ENCODE measurements at regions not wholly inside any gene's neighbourhood (a gene's known extent, or its start where the extent isn't known, plus 50 kb on each side); places are given as distances from the start of the nearest gene placed in this dataset.

DNA sequence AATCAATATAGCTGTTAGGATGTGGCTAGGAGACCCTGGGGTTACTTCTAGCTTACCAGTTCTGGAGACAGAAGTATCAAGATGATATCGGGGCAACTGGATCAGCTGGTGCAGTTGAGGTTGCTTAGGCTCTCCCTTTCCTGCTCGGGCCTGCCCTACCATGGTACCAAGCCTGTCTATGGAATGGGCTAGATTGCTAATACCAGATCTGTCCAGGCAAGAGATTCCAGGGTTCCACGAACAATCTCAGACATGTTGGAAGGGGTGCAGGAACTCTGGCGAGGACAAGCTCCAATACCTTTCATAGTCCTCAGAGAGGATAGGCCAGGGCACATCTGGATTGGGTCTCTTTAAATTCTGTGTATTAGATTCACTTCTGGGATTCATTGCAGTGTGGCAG, 53.8 kb downstream of the ADM start:
- no peak for DNase-seq

DNA sequence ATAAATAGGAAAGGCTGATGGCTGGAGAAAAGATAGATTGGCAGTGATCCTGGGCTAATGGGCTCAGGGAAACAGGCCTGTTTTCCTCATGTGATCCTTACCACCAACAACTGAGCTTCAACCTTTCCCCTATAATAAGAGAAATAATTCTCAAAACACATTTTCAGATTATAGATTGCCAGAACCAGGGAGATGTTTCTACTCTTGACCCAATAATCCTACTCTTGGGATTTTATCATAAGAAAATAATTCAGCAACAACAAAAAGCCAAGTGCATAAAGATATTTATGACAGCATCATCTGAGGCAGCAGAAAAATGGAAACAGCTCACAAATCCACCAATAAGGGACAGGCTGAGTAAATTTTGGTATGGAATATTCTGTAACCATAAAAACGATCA, 54.3 kb downstream of the ADM start:
- DNase-seq: no peak

DNA sequence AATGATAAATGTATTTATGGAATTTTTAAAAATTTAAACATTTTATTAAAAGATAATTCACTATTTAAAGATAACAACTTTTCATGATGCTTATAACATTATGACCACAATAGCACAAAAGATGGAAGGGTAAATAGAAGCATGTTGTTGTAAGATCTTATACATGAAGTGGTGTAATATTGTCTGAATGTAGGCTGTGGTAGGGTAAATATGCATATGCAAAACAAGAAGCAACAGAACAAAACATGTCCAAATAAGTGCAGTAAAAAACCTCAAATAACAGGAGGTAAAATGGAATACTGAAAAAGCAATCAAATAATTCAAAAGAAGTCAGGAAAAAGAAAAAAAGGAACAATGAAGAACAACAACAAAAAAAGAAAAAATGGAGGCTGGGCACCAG, 56.0 kb downstream of the ADM start:
- no peak for DNase-seq

DNA sequence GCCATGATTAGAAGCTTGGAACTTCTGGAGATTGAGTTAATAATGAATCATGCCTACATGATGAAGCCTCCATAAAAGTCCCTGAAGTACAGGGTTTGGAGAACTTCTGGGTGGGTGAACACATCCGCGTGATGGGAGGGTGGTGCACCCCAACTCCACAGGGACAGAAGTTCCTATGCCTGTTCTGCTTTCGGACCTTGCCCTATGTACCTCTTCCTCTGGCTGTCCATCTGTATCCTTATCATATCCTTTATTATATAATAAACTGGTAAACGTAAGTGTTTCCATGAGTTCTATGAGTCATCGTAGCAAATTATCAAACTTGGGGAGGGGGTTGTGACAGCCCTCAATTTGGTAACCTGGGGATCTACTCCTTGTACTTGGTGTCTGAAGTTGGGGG, 60.2 kb downstream of the ADM start:
- no peak for DNase-seq

DNA sequence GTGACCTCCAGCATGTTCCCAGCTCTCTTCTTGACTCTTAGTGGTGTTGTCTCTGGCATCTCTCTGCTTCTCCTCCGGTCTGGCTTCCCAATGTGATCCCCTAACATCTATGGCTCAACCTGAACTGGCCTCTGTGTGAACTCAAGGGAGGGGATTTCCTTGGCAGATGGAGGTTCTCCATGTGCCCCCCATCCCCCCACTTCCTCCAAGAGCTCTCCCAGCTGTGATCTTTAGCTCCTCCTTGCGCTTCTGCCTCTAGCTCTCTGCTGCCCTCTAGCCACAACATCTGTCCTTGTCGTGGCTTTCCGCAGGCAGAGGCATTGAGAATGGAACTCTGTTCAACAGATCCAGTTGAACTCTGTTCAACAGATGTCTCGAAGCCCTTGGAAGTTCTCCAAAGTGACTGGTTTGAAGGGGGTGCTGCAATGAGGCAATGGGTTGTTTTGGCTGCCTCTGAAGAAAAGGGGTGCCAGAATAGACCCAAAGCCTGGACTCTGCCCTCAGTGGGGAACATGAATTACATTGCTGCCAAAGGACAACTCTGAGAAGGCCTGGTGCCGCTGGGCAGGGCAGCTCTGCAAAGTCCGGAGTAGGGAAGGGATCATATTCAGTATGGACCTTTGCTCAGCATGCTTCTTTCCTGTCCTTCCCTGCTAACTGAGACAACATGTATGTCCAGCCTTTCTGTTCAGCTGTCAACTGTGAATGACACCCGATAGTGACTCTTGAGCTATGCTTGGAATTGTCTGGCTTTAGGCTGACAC, 61.9 kb downstream of the ADM start:
- DNase-seq: peak; percentile 69

DNA sequence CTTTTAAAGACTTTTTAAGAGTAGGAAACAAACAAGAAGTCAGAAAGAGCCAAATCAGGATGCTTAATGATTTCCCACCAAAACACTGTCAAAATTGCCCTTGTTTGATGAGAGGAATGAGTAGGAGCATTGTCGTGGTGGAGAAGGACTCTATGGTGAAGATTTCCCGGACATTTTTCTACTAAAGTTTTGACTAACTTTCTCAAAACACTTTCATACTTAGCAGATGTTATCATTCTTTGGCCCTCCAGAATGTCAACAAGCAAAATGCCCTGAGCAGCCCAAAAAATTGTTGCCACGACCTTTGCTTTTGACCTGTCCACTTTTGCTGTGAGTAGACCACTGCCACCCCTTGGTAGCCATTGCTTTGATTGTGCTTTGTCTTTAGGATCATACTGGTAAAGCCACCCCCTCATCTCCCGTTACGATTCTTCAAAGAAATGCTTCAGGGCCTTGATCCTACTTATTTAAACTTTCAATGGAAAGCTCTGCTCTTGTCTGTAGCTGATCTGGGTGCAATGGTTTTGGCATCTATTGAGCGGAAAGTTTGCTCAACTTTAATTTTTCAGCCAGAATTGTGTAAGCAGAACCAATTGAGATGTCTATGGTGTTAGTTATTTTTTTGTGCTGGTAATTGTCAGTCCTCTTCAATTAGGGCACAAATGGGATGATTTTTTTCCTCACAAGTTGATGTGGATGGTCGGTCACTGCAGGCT, 67.2 kb downstream of the ADM start:
- no peak for DNase-seq

DNA sequence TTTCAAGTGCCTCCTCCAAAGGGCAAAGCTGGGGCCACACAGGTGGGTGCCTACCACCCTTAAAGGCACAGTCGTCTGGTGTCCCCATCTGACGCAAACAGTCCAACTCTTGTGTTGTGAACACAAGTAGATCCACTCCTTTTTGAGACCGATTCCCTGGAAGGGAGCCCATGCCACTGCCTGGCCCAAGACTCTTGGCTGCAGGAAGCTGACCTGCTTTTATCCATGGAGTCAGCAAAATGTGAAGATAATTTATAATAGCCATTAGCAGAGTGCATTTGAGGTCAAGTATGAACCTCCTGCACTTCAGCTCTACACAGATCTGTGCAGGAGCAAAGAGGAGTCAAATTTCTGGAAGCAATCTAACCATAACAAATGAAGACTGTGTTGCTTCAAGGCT, 68.5 kb downstream of the ADM start:
- no peak for DNase-seq

DNA sequence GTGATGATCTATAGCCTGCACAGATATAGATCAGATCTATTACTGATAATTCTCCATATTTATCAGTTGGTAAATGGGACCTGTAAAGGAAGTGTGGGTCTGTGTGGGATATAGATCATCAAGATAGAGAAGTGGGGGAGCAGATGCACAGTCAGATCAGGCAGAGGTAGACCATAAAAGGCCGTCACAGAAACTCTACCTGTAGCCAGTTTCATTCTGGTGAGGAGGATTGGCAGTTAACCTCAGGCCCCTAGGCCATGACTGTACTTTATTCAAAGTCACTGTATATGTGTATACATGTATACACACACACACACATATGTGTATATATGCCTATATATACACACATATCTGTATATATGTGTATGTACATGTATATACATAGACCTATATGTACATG, 69.1 kb downstream of the ADM start:
- DNase-seq: no peak

DNA sequence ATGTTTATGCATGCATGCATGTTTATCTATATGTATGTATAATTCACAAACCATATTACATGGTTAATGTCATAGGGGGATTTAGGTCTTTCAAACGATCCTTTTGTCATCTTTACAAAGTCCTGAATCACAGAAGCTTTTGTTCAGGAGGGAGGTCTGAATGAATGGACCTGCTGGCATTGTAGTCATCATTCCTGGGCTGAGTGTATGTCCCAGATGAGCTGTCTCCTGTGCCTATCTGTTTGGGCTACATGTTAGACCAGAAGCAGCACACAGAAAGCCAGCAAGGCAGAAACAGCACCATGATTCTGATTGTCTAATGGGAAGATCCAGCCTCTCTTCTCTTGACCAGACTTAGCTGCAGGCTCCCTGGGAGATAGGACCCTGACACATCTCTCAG, 69.5 kb downstream of the ADM start:
- no peak for DNase-seq

DNA sequence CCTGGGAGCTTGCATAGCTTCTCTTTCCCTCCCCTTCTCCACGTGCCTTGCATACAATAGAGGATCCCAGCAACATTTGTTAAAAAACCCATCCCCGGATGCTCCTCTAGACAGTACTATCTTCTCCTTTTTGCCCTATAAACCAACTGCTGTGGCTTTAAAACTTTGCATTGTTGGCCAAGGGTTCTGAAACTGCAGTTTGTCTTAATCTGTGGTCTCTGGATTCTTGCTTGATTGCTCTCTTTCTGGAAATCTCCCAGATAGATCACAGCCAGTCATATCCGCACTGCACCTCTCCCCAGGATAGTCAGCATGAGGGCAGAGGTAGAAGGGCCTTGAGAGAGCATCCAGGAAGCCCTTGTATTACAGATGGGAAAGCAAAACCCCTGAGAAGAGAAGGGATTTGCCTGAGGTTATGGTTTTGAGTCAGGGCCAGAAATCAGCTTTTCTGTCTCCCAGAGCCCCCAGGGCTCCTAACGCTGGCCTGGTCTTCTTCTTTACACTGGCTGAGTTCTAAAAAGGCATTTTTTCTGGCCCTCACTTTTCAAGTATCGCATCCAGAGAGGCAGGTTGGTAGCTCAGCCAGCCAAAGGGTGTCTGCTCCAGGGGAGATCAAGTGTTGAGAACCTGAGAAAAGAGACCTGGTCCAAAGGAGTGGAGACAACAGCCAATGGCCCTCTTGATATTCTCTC, 70.6 kb downstream of the ADM start:
- DNase-seq: no peak

DNA sequence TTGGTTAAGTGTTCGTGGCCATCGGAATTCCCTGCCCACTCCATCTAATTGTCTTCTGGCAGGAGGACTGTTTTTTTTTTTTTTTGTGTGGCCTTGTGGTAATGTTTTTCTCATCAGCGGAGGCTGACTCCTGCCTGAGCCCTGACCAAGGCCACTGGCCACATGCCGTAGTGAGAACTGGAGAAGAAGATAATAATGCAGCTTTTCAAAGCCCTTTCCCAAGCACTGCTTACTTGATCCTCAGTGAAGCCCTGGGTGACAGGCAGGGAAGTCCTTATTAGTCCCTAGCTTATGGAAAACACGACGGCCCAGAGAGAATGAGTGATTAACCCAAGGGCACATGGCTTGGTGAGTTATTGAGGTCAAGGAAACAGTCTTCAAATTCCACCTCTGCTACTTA, 71.2 kb downstream of the ADM start:
- DNase-seq: no peak

DNA sequence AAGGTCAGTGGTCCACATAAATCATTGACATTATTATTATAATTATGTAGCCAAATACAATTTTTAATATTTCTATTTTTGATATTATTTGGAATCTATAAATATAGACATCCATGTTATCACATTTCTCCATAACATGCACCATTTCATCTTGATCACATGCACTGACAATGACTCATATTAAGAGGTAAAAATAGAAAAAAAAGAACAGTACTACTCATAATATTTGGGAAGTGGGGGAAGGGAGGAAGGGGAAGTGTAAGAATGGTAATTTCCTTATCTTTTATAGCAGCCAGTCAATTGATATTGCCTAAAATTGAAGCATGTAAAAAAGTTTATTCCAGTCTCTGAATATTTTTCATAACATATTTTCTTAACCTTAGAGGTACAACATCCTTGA, 72.3 kb downstream of the ADM start:
- DNase-seq: no peak

DNA sequence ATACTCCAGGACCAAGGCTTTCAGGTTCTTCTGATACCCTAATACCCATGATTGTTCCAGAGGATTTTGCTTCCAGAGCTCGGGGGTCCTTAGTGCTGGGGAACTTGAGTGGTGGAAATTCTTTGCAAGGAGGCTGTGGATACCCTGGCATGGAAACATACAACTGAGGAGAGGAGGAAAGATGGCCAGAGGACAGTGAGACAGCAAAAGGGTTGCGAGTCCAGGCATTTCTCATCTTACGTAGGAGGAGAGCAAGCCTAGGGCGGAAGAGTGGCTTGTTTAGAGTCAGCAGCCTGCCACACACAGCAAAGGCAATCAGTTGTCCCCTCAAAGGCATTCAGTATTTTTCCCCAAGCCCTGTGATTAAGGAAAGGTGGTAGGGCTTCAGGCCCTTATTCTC, 73.5 kb downstream of the ADM start:
- DNase-seq: no peak

DNA sequence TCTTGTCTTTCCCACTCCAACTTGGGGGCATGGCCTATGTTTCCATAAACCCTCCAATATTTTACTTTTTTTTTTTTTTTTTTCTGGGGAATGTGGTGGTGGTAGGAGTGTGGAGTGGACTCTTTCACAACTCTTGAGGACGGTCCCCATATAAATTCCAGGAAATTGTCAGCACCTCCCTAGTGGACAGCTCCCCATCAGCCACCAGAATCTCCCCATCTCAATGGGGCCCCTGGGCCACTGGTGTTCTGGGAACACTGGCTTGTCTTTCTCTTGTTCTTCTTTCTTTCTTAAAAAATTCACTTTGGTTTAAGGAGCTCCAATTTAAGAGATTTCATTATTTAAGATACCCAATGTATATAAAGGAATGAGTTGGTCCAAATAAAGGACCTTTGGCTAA, 74.1 kb downstream of the ADM start:
- DNase-seq: peak; percentile 50

DNA sequence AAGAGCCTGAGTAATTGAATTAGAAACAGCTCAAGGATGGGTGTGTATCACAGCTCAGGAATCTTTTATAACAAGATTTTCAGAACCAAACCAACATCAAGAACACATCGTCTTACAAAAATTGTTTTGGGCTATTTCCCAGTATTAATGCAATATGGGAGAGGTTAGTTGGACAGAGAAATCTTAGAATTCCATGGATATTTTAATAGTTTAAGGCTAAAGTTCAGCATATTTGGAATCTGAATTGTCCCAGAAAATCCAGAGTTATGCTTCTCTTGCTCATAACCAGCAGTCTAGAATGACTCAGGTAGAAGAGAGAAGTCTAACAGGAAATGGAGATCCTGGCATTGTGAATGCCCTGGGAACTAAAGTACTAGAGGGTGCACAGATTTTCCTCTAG, 74.6 kb downstream of the ADM start:
- no peak for DNase-seq

DNA sequence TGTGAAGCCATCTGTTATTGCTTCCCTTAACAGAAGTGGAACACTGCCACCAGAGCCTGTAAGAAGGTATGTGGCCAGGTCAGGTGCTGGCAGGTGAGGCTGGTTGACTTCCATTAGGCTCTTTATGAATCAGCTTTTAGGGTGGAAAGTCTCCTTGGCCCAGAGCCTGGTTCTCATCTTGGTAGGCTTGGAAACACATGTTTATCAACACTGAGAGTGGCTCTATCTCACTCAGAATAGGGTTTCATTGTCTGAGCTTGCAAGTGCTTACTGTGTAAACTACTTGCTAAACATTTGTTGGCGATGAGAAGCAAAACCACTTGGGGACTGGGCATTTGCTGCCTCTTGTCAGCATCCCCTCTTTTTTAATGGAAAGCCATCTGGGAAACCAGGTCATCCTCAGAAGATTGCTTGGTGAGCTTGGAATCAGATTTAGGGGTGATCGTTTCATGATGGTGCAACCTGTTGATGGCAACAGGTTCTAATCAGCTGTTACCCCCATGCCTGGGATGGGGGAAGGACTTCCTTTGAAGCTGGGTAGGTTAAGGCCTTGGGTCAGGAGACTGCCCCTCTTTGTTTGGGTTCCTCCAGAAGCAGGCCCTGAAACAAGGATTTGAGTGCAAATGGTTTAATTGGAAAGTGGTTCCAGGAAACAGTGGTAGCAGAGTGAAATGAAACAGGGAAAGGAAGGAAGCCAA, 75.0 kb upstream of the AMPD3 start:
- DNase-seq: no peak

DNA sequence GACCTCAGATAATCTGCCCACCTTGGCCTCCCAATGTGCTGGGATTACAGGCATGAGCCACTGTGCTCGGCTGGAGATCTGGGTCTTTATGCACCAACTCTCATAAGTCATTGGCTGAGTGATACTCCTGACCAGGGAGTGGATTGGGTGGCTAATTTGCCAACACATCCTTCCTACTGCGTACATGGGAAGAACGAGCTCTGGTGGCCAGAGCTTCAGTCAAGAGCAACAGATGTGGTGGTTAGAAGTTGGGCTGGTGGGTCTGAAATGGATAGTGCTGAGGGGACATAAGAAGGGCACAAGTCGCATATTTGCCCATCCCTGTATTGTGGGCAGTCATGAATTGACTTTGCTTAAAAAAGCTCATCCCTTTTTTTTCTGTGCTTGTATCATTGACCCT, 74.1 kb upstream of the AMPD3 start:
- no peak for DNase-seq

DNA sequence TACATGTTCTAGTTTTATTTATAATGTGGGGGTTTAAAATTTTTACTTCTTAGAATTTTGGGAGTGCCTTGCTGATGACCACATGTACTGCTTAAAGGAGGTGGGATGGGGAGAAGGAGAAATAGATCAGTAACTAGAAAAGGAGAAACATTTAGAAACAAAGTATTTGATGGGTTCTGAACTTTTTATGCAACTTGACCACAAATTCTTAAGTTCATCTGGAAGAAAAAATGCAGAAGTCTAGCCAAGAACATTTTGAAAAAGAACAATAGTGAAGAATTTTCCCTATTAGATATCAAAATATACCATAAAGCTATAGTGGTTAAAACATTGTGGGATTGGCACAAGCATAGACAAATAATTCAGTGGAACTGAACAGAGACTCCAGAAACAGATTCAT, 73.3 kb upstream of the AMPD3 start:
- DNase-seq: no peak

DNA sequence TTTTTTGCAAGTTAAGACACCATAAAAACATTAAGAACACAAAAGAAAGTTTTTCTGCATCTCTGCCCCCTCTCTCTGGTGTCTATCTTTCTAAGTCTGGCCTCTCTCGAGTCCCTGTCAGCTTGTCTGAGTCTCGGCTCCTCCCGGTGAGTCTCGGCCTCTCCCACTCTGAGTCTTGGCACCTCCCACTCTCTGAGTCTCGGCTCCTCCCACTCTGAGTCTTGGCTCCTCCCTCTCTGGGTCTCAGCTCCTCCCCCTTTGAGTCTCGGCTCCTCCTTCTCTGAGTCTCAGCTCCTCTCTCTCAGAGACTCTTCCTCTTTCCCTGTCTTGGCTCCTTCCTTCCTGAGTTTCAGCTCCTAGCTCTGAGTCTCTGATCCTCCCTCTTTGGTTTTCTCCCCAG, 72.5 kb upstream of the AMPD3 start:
- no peak for DNase-seq

DNA sequence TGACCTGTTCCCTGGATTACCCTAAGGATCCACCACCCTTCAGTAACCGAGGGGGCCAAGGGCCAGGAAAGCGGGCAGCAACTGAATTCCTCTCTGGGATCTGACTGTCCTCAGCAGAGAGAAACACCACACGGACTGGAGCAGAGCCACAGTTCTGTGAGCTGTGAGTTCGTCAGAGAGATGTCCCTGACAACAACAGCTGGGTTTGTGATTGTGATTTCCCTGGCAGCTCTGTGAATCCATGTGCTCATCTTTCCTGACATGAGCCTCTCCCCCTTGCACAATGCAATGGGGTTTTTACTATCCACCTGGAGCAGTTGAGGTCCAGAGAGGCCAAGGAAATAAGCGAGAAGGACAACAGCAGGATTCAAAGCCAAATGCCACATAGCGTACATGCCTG, 69.4 kb upstream of the AMPD3 start:
- DNase-seq: no peak

DNA sequence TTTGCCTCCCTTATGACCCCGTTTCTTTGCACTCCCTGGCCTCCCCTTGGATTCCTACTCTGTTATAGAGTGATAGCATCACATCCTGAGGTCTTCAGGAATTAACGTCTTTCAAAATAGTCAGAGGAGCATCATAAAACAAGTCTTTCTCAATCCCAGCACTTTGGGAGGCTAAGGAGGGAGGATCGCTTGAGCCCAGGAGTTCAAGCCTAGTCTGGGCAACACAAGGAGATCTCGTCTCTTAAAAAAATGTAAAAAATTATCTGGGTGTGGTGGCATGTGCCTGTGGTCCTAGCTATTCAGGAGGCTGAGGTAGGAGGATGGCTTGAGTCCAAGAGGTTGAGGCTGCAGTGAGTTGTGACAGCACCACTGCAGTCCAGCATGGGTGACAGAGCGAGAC, 68.7 kb upstream of the AMPD3 start:
- DNase-seq: no peak

DNA sequence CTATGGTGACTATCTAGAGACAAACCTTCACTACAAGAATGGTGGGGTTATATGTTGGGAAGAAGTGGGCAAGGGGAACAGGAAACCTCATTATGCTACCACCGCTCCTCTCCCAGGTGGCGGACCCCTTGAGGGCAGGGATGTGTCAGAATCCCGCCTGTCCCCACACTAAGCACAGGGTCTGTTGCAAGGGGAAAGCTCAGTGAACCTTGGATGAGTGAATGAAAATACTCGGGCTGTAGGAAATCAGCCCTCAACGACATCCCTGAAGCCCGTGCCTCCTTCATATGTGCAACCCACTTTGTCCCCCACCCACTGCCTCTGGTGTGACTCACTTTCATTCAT, 68.2 kb upstream of the AMPD3 start:
- no peak for DNase-seq

DNA sequence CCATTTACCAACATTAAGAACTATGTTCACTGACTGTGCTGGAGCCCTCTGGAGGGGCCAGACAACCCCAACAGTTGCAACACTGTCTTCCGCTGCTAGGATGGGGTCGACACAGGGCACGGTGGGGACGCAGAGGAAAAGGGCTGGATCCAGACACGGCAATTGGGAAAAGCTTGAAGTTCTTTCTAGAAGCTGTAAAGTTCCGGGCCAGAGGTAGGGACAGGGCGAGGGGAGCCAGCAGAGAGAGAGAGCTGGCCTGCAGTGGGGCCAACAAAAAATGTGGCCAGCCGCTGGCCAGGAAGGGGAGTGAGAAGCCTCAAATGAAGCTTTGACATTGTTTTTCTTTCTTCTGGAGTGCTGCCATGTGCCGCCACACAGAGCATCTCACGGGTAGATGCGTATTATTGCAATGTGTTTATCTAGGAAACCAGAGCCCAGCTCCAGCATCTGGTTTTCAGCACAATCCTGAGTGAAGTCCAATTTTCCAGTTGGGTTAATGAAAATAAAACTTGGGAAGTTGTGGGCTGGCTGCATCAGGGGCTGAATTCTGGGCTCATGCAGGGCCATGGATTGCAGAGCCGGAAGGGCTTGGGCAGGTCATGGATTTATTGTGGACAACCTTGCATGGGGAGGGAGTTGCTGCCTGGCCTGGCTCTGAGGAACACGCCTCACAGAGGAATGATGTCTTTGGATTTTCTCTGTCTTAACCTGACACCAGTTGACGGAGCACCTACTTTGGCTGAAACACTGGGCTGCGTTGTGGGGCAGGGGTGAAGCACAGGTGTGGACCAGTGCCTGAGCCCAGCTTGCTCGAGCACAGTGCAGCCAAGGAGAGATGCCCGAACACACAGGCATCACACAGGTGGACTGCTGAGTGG, 67.6 kb upstream of the AMPD3 start:
- peak; percentile 82 for DNase-seq
